ENCODE measurements at regions not wholly inside any gene's neighbourhood (a gene's known extent, or its start where the extent isn't known, plus 50 kb on each side); places are given as distances from the start of the nearest gene placed in this dataset.

DNA sequence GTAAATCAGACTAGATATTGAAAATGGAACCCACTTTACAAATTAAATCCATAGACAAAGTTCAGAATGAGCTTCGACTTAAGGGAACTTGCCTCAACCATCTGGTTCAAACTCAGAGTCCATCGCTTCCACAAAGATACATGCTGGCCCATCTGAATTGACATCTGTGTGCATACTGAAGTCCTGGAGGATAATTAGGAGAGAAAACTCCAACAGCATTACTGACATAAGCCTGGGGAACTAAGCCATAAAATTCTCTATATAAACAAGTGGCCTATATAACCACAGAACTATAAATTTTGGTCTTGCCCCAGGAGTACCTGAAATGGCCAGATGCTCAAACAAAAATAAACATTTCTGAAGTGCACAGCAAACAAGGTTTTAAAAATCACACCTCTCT is 94.4 kb downstream of the IZUMO3 start:
- H3K4me1 ChIP-seq: no peaks in the 10 kb centered on the region
- no peak for TF ChIP-seq POLR2A (IDR thresholded peaks at IDR 0.05)
- TF ChIP-seq, protein P1, sequence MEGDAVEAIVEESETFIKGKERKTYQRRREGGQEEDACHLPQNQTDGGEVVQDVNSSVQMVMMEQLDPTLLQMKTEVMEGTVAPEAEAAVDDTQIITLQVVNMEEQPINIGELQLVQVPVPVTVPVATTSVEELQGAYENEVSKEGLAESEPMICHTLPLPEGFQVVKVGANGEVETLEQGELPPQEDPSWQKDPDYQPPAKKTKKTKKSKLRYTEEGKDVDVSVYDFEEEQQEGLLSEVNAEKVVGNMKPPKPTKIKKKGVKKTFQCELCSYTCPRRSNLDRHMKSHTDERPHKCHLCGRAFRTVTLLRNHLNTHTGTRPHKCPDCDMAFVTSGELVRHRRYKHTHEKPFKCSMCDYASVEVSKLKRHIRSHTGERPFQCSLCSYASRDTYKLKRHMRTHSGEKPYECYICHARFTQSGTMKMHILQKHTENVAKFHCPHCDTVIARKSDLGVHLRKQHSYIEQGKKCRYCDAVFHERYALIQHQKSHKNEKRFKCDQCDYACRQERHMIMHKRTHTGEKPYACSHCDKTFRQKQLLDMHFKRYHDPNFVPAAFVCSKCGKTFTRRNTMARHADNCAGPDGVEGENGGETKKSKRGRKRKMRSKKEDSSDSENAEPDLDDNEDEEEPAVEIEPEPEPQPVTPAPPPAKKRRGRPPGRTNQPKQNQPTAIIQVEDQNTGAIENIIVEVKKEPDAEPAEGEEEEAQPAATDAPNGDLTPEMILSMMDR (IDR thresholded peaks at IDR 0.05): no peak
- ATAC-seq (no peak), DNase-seq (no peak)
- intact Hi-C loops (cut with DNase I): no loop called here
- H3K36me3 ChIP-seq: no peaks in the 10 kb centered on the region
- H3K27ac ChIP-seq: no peak overlapping the region
- 73 to 84% (median 82%) methylated on average over 2 of the region's 2 CpGs for WGBS, 4 donors
- H3K9me3 ChIP-seq: peaks cover 0 to 17% (median 2%) of the 10 kb centered on the region in 12 donors
- H3K4me3 ChIP-seq: no peak overlapping the region
- H3K27me3 ChIP-seq: no peaks in the 10 kb centered on the region

DNA sequence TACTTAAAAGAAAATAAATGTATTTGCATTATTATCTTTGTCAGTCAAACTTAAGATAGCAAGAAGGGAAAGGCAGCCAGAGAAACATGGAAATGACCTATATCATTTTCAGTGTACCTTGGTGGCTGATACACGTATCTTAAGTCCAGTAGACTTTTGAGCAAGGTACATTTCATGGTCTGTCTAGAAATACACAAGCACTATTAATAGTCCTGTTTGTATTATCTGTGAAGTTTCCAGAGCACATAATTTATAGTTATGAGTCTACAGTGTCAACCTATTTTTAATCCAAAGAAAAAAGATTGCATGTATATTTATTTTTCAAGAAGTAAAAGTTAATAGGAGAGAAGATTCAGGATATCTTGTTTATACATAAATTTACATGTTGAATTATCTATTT is 95.7 kb downstream of the IZUMO3 start:
- 56 to 76% (median 69%) methylated on average over 1 of the region's 1 CpG for WGBS, 4 donors
- no peaks in the 10 kb centered on the region for H3K27me3 ChIP-seq

DNA sequence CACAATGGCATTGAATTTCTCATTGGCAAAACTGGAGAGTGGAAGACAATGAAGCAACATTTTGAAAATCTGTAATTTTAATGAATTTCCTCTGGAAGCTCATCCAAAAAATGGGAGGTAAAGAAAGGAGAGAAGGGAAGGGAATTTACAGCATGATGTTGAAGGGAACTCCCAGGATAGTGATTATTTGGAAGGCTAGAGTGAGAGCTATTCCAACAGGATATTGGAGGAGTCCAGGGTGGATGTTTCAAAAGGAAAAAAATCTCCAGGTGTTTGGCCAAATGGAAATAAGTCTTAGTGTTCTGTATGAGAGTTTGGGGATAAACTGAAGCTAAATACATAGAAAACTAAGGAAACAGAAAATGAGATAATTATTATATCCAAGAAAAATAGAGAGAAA is 106.2 kb downstream of the IZUMO3 start:
- intact Hi-C loops (cut with DNase I): no loop called here
- Histone ChIP-seq H3K9me3 (peaks cover 0 to 22% (median 2%) of the 10 kb centered on the region in 12 donors), H3K4me1 (no peaks in the 10 kb centered on the region), H3K4me3 (no peak overlapping the region), H3K27ac (no peak overlapping the region), H3K36me3 (no peaks in the 10 kb centered on the region), H3K27me3 (no peaks in the 10 kb centered on the region)
- no peak for TF ChIP-seq POLR2A (IDR thresholded peaks at IDR 0.05)
- TF ChIP-seq, protein P1 (IDR thresholded peaks at IDR 0.05): no peak
- DNase-seq: no peak
- no peak for ATAC-seq

More for the DNA sequence above, 95.7 kb downstream of the IZUMO3 start:
- Histone ChIP-seq H3K27ac (no peak overlapping the region), H3K4me1 (no peaks in the 10 kb centered on the region), H3K4me3 (no peak overlapping the region), H3K9me3 (peaks cover 0 to 15% (median 0%) of the 10 kb centered on the region in 12 donors), H3K36me3 (no peaks in the 10 kb centered on the region)
- no peak for DNase-seq
- TF ChIP-seq, protein P1 (IDR thresholded peaks at IDR 0.05): no peak
- TF ChIP-seq POLR2A (IDR thresholded peaks at IDR 0.05): no peak
- ATAC-seq: no peak
- intact Hi-C loops (cut with DNase I): no loop called here

DNA sequence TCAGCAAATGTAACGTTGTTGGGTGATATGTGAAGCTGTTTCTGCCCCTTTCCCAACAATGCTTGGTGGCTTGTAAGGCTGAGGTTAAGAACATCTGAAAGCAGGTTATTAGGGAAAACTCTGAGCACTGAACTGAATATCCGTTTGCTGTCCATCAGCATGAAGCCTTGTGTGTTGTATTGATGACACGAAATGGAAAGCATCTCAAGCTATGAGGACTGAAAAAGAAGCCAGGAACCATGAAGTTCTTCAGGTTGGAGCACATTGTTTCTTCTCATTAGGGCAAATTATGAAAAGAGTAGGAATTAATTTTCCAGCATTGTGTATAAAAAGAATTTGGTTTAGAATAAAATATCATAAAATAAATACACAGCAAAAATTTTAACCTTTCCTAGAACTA is 106.8 kb downstream of the IZUMO3 start:
- Histone ChIP-seq H3K4me1 (no peaks in the 10 kb centered on the region), H3K27me3 (no peaks in the 10 kb centered on the region), H3K36me3 (no peaks in the 10 kb centered on the region), H3K9me3 (peaks cover 0 to 24% (median 0%) of the 10 kb centered on the region in 12 donors), H3K4me3 (no peak overlapping the region), H3K27ac (no peak overlapping the region)
- no peak for DNase-seq
- 70 to 77% (median 71%) methylated on average over 3 of the region's 3 CpGs for WGBS, 4 donors
- ATAC-seq: no peak
- intact Hi-C loops (cut with DNase I): no loop called here
- TF ChIP-seq POLR2A (IDR thresholded peaks at IDR 0.05): no peak
- TF ChIP-seq, protein P1 (IDR thresholded peaks at IDR 0.05): no peak
